Activated CD4-positive, alpha-beta T cell treated with anti-CD3 and anti-CD28 coated beads, Interleukin-2, amount 50 U/mL, for 16 hours (primary cell): ENCODE measurements at regions not wholly inside any gene's neighbourhood (a gene's known extent, or its start where the extent isn't known, plus 50 kb on each side); places are given as distances from the start of the nearest gene placed in this dataset.
A peak's percentile ranks its signal among the peaks of the same experiment; 100 is the strongest.
"Not testable (repeated sequence)": the region's sequence is repeated elsewhere in the genome, so short reads cannot be mapped to it uniquely, and the experiment has no call there.

Experiments
- DNase-seq: peaks from one replicate; pipeline ENCODE4 v3.0.0-alpha.2; 2020

GRCh38 chr18:37872562-37872961 lies 307.0 kb upstream of the CELF4 start:
- DNase-seq: no peak

- no peak for DNase-seq
These were observed 306.0 kb upstream of the CELF4 start for GRCh38 chr18:37871561-37871960.

GRCh38 chr18:37869051-37869450 lies 303.5 kb upstream of the CELF4 start:
- no peak for DNase-seq

GRCh38 chr18:37864122-37864521 lies 298.5 kb upstream of the CELF4 start:
- no peak for DNase-seq

- no peak for DNase-seq
These were observed 296.4 kb upstream of the CELF4 start for GRCh38 chr18:37861981-37862380.

- no peak for DNase-seq
These were observed 288.8 kb upstream of the CELF4 start for GRCh38 chr18:37854396-37854795.

- DNase-seq: no peak
These were observed 288.1 kb upstream of the CELF4 start for GRCh38 chr18:37853706-37854105.

GRCh38 chr18:37852464-37852863 lies 286.9 kb upstream of the CELF4 start:
- no peak for DNase-seq

- no peak for DNase-seq
These were observed 281.9 kb upstream of the CELF4 start for GRCh38 chr18:37847544-37847943.

GRCh38 chr18:37846996-37847395 lies 281.4 kb upstream of the CELF4 start:
- no peak for DNase-seq

GRCh38 chr18:37845498-37845897 lies 279.9 kb upstream of the CELF4 start:
- DNase-seq: no peak

GRCh38 chr18:37844209-37844970 lies 278.8 kb upstream of the CELF4 start:
- no peak for DNase-seq

GRCh38 chr18:37838083-37838482 lies 272.5 kb upstream of the CELF4 start:
- no peak for DNase-seq

- DNase-seq: no peak
These were observed 270.7 kb upstream of the CELF4 start for GRCh38 chr18:37836071-37836970.

GRCh38 chr18:37832010-37832695 lies 266.6 kb upstream of the CELF4 start:
- DNase-seq: not testable (repeated sequence)

- no peak for DNase-seq
These were observed 247.4 kb upstream of the CELF4 start for GRCh38 chr18:37812961-37813360.

GRCh38 chr18:37805773-37806404 lies 240.3 kb upstream of the CELF4 start:
- DNase-seq: no peak

GRCh38 chr18:37796823-37797349 lies 231.3 kb upstream of the CELF4 start:
- DNase-seq: no peak

- DNase-seq: no peak
These were observed 221.9 kb upstream of the CELF4 start for GRCh38 chr18:37787452-37787851.

GRCh38 chr18:37783771-37784170 lies 218.2 kb upstream of the CELF4 start:
- DNase-seq: no peak

- DNase-seq: no peak
These were observed 213.6 kb upstream of the CELF4 start for GRCh38 chr18:37779220-37779619.

- DNase-seq: peak; percentile 46
These were observed 213.0 kb upstream of the CELF4 start for GRCh38 chr18:37778417-37779165.
